NT2/D1 (cell line): ENCODE measurements at regions not wholly inside any gene's neighbourhood (a gene's known extent, or its start where the extent isn't known, plus 50 kb on each side); places are given as distances from the start of the nearest gene placed in this dataset.

Experiments
- SUZ12 ChIP-seq: IDR thresholded peaks from 2 replicates; pipeline ENCODE4 v1.6.1; 2011; ENCODE audit not compliant: insufficient read length, insufficient read depth; ENCODE audit errors: extremely low read depth
- ZNF274 ChIP-seq: IDR thresholded peaks from 2 replicates; pipeline ENCODE4 v1.6.1; 2011; ENCODE audit warnings: mild to moderate bottlenecking, low read depth, low read length

- TF ChIP-seq SUZ12 (no peak), ZNF274 (no peak)
Measured at GRCh38 chr4:26196567-26196966, 124.2 kb upstream of the RBPJ start.
